ENCODE measurements at regions not wholly inside any gene's neighbourhood (a gene's known extent, or its start where the extent isn't known, plus 50 kb on each side); places are given as distances from the start of the nearest gene placed in this dataset.
"Not testable (repeated sequence)": the region's sequence is repeated elsewhere in the genome, so short reads cannot be mapped to it uniquely, and the experiment has no call there.

- peaks cover 0 to 6% of the 10 kb centered on the region in 2 donors for H3K27me3 Mint-ChIP-seq (ENCODE audit: low read depth in 2 of 2)
- H3K27ac Mint-ChIP-seq = no peak overlapping the region
- no peaks in the 10 kb centered on the region for H3K4me1 ChIP-seq (ENCODE audit: control insufficient read depth, insufficient read depth, low read length)
- no peak overlapping the region for H3K27ac ChIP-seq (ENCODE audit: low read length)
- no peak overlapping the region for H3K4me3 ChIP-seq (ENCODE audit: low read length)
- H3K36me3 Mint-ChIP-seq = no peaks in the 10 kb centered on the region
- H3K9me3 ChIP-seq (ENCODE audit: control insufficient read depth, insufficient read depth, low read length) = no peaks in the 10 kb centered on the region
- no peak overlapping the region for H3K4me3 Mint-ChIP-seq
- no peak for ATAC-seq
- WGBS (ENCODE audit: insufficient coverage) = 73% methylated on average over 1 of the region's 1 CpG
- no peaks in the 10 kb centered on the region for H3K27me3 ChIP-seq (ENCODE audit: control insufficient read depth, insufficient read depth, low read length)
- no peaks in the 10 kb centered on the region for H3K9me3 Mint-ChIP-seq
- H3K4me1 Mint-ChIP-seq = no peaks in the 10 kb centered on the region
- intact Hi-C loops (cut with micrococcal nuclease) = no loop called here
- H3K36me3 ChIP-seq (ENCODE audit: control insufficient read depth, insufficient read depth, low read length) = no peaks in the 10 kb centered on the region
- DNase-seq = no peak
- no peak for TF ChIP-seq CTCF (IDR thresholded peaks at IDR 0.05)
These were observed 295.0 kb upstream of the LYZL1 start for GRCh38 chr10:28993861-28994260.

GRCh38 chr10:28994802-28995201 lies 294.1 kb upstream of the LYZL1 start:
- H3K27me3 Mint-ChIP-seq (ENCODE audit: low read depth in 2 of 2); H3K27ac ChIP-seq (ENCODE audit: low read length); intact Hi-C loops (cut with micrococcal nuclease); H3K9me3 ChIP-seq (ENCODE audit: control insufficient read depth, insufficient read depth, low read length); H3K4me3 ChIP-seq (ENCODE audit: low read length); H3K4me1 Mint-ChIP-seq; H3K9me3 Mint-ChIP-seq; H3K4me3 Mint-ChIP-seq; H3K27me3 ChIP-seq (ENCODE audit: control insufficient read depth, insufficient read depth, low read length); H3K27ac Mint-ChIP-seq; ATAC-seq; DNase-seq; H3K36me3 ChIP-seq (ENCODE audit: control insufficient read depth, insufficient read depth, low read length); H3K4me1 ChIP-seq (ENCODE audit: control insufficient read depth, insufficient read depth, low read length); H3K36me3 Mint-ChIP-seq: not testable (repeated sequence)
- WGBS (ENCODE audit: insufficient coverage) = 100% methylated on average over 1 of the region's 5 CpGs

- Histone ChIP-seq H3K27ac (ENCODE audit: low read length) (no peak overlapping the region), H3K27me3 (ENCODE audit: control insufficient read depth, insufficient read depth, low read length) (no peaks in the 10 kb centered on the region), H3K9me3 (ENCODE audit: control insufficient read depth, insufficient read depth, low read length) (no peaks in the 10 kb centered on the region), H3K4me3 (ENCODE audit: low read length) (no peak overlapping the region), H3K36me3 (ENCODE audit: control insufficient read depth, insufficient read depth, low read length) (no peaks in the 10 kb centered on the region), H3K4me1 (ENCODE audit: control insufficient read depth, insufficient read depth, low read length) (no peaks in the 10 kb centered on the region)
- no peak for DNase-seq
- H3K27ac Mint-ChIP-seq = no peak overlapping the region
- no peaks in the 10 kb centered on the region for H3K36me3 Mint-ChIP-seq
- no peak for ATAC-seq
- WGBS (ENCODE audit: insufficient coverage) = 95% methylated on average over 4 of the region's 4 CpGs
- H3K4me3 Mint-ChIP-seq = no peak overlapping the region
- intact Hi-C loops (cut with micrococcal nuclease) = no loop called here
- H3K4me1 Mint-ChIP-seq = no peaks in the 10 kb centered on the region
- H3K9me3 Mint-ChIP-seq = no peaks in the 10 kb centered on the region
- no peak for TF ChIP-seq CTCF (IDR thresholded peaks at IDR 0.05)
- H3K27me3 Mint-ChIP-seq (ENCODE audit: low read depth in 2 of 2) = peaks cover 0 to 6% of the 10 kb centered on the region in 2 donors
These were observed 293.4 kb upstream of the LYZL1 start for GRCh38 chr10:28995497-28995896.

GRCh38 chr10:28996345-28996744 lies 292.5 kb upstream of the LYZL1 start:
- Mint-ChIP-seq H3K27ac (no peak overlapping the region), H3K36me3 (no peaks in the 10 kb centered on the region), H3K9me3 (no peaks in the 10 kb centered on the region), H3K4me1 (no peaks in the 10 kb centered on the region), H3K27me3 (ENCODE audit: low read depth in 2 of 2) (peaks cover 0 to 6% of the 10 kb centered on the region in 2 donors), H3K4me3 (no peak overlapping the region)
- H3K27ac ChIP-seq (ENCODE audit: low read length) = no peak overlapping the region
- TF ChIP-seq CTCF (IDR thresholded peaks at IDR 0.05) = no peak
- no peaks in the 10 kb centered on the region for H3K36me3 ChIP-seq (ENCODE audit: control insufficient read depth, insufficient read depth, low read length)
- intact Hi-C loops (cut with micrococcal nuclease) = no loop called here
- H3K4me3 ChIP-seq (ENCODE audit: low read length) = no peak overlapping the region
- H3K4me1 ChIP-seq (ENCODE audit: control insufficient read depth, insufficient read depth, low read length) = no peaks in the 10 kb centered on the region
- no peaks in the 10 kb centered on the region for H3K27me3 ChIP-seq (ENCODE audit: control insufficient read depth, insufficient read depth, low read length)
- DNase-seq = no peak
- no peak for ATAC-seq
- no peaks in the 10 kb centered on the region for H3K9me3 ChIP-seq (ENCODE audit: control insufficient read depth, insufficient read depth, low read length)
- WGBS (ENCODE audit: insufficient coverage) = 88% methylated on average over 5 of the region's 6 CpGs

Measured in natural killer cell (primary cell).